ENCODE measurements at regions not wholly inside any gene's neighbourhood (a gene's known extent, or its start where the extent isn't known, plus 50 kb on each side); places are given as distances from the start of the nearest gene placed in this dataset.

GRCh38 chr3:77869423-77869822, 829.5 kb downstream of the ROBO2 start:
- no peak overlapping the region for H2AFZ ChIP-seq (ENCODE audit: low read length)
- CTCF ChIA-PET (ENCODE audit: unreplicated experiment) = no interaction called here
- BruUV-seq (replicated peaks) = no TSS peak

GRCh38 chr3:77871436-77871835, 831.5 kb downstream of the ROBO2 start:
- no peak overlapping the region for H2AFZ ChIP-seq (ENCODE audit: low read length)
- no peak for TF ChIP-seq EZH2phosphoT487 (IDR thresholded peaks at IDR 0.05; ENCODE audit: borderline replicate concordance, low read depth, low read length)
- TF ChIP-seq, protein P1, sequence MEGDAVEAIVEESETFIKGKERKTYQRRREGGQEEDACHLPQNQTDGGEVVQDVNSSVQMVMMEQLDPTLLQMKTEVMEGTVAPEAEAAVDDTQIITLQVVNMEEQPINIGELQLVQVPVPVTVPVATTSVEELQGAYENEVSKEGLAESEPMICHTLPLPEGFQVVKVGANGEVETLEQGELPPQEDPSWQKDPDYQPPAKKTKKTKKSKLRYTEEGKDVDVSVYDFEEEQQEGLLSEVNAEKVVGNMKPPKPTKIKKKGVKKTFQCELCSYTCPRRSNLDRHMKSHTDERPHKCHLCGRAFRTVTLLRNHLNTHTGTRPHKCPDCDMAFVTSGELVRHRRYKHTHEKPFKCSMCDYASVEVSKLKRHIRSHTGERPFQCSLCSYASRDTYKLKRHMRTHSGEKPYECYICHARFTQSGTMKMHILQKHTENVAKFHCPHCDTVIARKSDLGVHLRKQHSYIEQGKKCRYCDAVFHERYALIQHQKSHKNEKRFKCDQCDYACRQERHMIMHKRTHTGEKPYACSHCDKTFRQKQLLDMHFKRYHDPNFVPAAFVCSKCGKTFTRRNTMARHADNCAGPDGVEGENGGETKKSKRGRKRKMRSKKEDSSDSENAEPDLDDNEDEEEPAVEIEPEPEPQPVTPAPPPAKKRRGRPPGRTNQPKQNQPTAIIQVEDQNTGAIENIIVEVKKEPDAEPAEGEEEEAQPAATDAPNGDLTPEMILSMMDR (conservative IDR thresholded peaks at IDR 0.05; ENCODE audit: low read length) = no peak
- DNase-seq (ENCODE audit: low spot score) = no peak
- intact Hi-C loops (cut with micrococcal nuclease; ENCODE audit: unreplicated experiment) = no loop called here
- ChIA-PET CTCF (ENCODE audit: unreplicated experiment) (no interaction called here), POLR2A (no interaction called here)
- no peaks in the 10 kb centered on the region for H4K20me1 ChIP-seq (ENCODE audit: insufficient read depth, low read length)
- no peaks in the 10 kb centered on the region for H3K4me1 ChIP-seq (ENCODE audit: insufficient read depth, low read length, poor library complexity, severe bottlenecking)
- no peaks in the 10 kb centered on the region for H3K9me3 ChIP-seq (ENCODE audit: low read length)
- H3K27ac ChIP-seq (ENCODE audit: low read depth, low read length, poor library complexity, severe bottlenecking) = no peak overlapping the region
- no peak overlapping the region for H3K4me2 ChIP-seq (ENCODE audit: low read length)
- H3K79me2 ChIP-seq (ENCODE audit: insufficient read depth, low read depth, low read length) = no peaks in the 10 kb centered on the region
- H3K9me2 ChIP-seq (ENCODE audit: insufficient read depth, low read length) = no peaks in the 10 kb centered on the region
- no peak overlapping the region for H3K4me3 ChIP-seq (ENCODE audit: low read depth, low read length, poor library complexity, severe bottlenecking)
- no TSS peak for BruUV-seq (replicated peaks)
- H3K36me3 ChIP-seq (ENCODE audit: insufficient read depth, low read length) = no peaks in the 10 kb centered on the region

More at GRCh38 chr3:77869423-77869822, 829.5 kb downstream of the ROBO2 start:
- Histone ChIP-seq H3K36me3 (ENCODE audit: insufficient read depth, low read length) (no peaks in the 10 kb centered on the region), H3K27ac (ENCODE audit: low read depth, low read length, poor library complexity, severe bottlenecking) (no peak overlapping the region), H3K9me3 (ENCODE audit: low read length) (no peaks in the 10 kb centered on the region), H3K79me2 (ENCODE audit: insufficient read depth, low read depth, low read length) (no peaks in the 10 kb centered on the region), H3K4me1 (ENCODE audit: insufficient read depth, low read length, poor library complexity, severe bottlenecking) (no peaks in the 10 kb centered on the region), H3K4me3 (ENCODE audit: low read depth, low read length, poor library complexity, severe bottlenecking) (no peak overlapping the region), H3K9me2 (ENCODE audit: insufficient read depth, low read length) (no peaks in the 10 kb centered on the region), H3K4me2 (ENCODE audit: low read length) (no peak overlapping the region), H4K20me1 (ENCODE audit: insufficient read depth, low read length) (no peaks in the 10 kb centered on the region)
- TF ChIP-seq EZH2phosphoT487 (IDR thresholded peaks at IDR 0.05; ENCODE audit: borderline replicate concordance, low read depth, low read length) = no peak
- TF ChIP-seq, protein P1 (conservative IDR thresholded peaks at IDR 0.05; ENCODE audit: low read length) = no peak
- intact Hi-C loops (cut with micrococcal nuclease; ENCODE audit: unreplicated experiment) = no loop called here
- no peak for DNase-seq (ENCODE audit: low spot score)
- POLR2A ChIA-PET = no interaction called here

DNA sequence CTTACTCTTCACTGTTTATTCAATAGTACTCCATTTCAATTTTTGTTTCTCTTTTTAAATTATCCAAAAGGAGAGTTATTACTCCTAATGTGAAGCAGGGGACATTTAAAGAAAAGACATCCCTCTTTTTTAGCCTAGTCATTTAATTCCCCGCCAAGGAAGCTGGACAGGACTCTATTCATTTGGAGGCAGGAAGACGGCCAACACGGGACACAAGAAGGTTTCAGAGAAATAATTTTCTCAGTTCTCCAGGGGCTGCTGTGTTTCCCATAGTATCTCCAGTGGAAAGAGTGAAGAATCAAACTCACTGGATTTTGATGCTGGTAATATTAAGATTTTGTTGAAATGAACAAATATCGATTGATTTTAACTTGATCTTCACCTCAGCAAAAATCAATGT, 833.7 kb downstream of the ROBO2 start:
- CTCF ChIA-PET (ENCODE audit: unreplicated experiment) = no interaction called here
- Histone ChIP-seq H3K4me1 (ENCODE audit: insufficient read depth, low read length, poor library complexity, severe bottlenecking) (no peaks in the 10 kb centered on the region), H4K20me1 (ENCODE audit: insufficient read depth, low read length) (no peaks in the 10 kb centered on the region), H3K79me2 (ENCODE audit: insufficient read depth, low read depth, low read length) (no peaks in the 10 kb centered on the region), H3K9me2 (ENCODE audit: insufficient read depth, low read length) (no peaks in the 10 kb centered on the region), H3K36me3 (ENCODE audit: insufficient read depth, low read length) (no peaks in the 10 kb centered on the region), H3K27ac (ENCODE audit: low read depth, low read length, poor library complexity, severe bottlenecking) (no peak overlapping the region), H3K4me3 (ENCODE audit: low read depth, low read length, poor library complexity, severe bottlenecking) (no peak overlapping the region), H3K4me2 (ENCODE audit: low read length) (no peak overlapping the region), H3K9me3 (ENCODE audit: low read length) (0 out of 2 replicates have a peak, but pooled peaks cover 6% of the 10 kb centered on the region), H2AFZ (ENCODE audit: low read length) (no peak overlapping the region)
- no TSS peak for BruUV-seq (replicated peaks)
- TF ChIP-seq, protein P1 (conservative IDR thresholded peaks at IDR 0.05; ENCODE audit: low read length) = no peak
- TF ChIP-seq EZH2phosphoT487 (IDR thresholded peaks at IDR 0.05; ENCODE audit: borderline replicate concordance, low read depth, low read length) = no peak
- POLR2A ChIA-PET = no interaction called here
- intact Hi-C loops (cut with micrococcal nuclease; ENCODE audit: unreplicated experiment) = no loop called here
- DNase-seq (ENCODE audit: low spot score) = no peak
